GM23338 (cell line): ENCODE measurements at regions not wholly inside any gene's neighbourhood (a gene's known extent, or its start where the extent isn't known, plus 50 kb on each side); places are given as distances from the start of the nearest gene placed in this dataset.

ENCODE experiments used
- CREB1 ChIP-seq: fragments of 250-450 bp; sonication (Bioruptor Pico); IDR thresholded peaks from 2 replicates; pipeline ENCODE4 v1.5.0; 2020; ENCODE audit warnings: low read depth, mild to moderate bottlenecking, moderate library complexity
- EZH2 ChIP-seq: fragments of 200-600 bp; sonication (generic); IDR thresholded peaks from one replicate; pipeline ENCODE4 v1.8.0; 2017; ENCODE audit warnings: antibody characterized with exemption, mild to moderate bottlenecking, low read depth; ENCODE audit not compliant: unreplicated experiment
- EZH2phosphoT487 ChIP-seq: fragments of 200-600 bp; sonication (generic); IDR thresholded peaks from one replicate; pipeline ENCODE4 v1.8.1; 2018; ENCODE audit warnings: antibody characterized with exemption; ENCODE audit not compliant: unreplicated experiment
- JUNB ChIP-seq: IDR thresholded peaks from one replicate; pipeline ENCODE4 v1.6.1; 2016; ENCODE audit warnings: antibody characterized with exemption; ENCODE audit not compliant: unreplicated experiment
- POLR2AphosphoS5 ChIP-seq: IDR thresholded peaks from 2 replicates; pipeline ENCODE4 v1.6.1; 2016; ENCODE audit warnings: antibody characterized with exemption, low read depth
- STAT1 ChIP-seq: IDR thresholded peaks from one replicate; pipeline ENCODE4 v1.6.1; 2016; ENCODE audit warnings: antibody characterized with exemption; ENCODE audit not compliant: unreplicated experiment
- ZNF331 ChIP-seq: fragments of 250-450 bp; sonication (Bioruptor Pico); IDR thresholded peaks from 2 replicates; pipeline ENCODE4 v1.5.0; 2020; ENCODE audit warnings: low read depth, mild to moderate bottlenecking, moderate library complexity
- TF ChIP-seq, protein P1 (sequence below), 2 experiments: fragments of 200-600 bp in 1 of 2; sonication (generic) in 1 of 2; conservative IDR thresholded peaks; 2 replicates each; pipeline versions ENCODE4 v1.5.1 to v1.6.1; 2016 to 2017; ENCODE audit warnings: antibody characterized with exemption in 2 of 2, low read depth in 2 of 2, mild to moderate bottlenecking in 2 of 2, moderate library complexity in 1 of 2
- TF ChIP-seq, protein P2 (sequence below): IDR thresholded peaks from one replicate; pipeline ENCODE4 v1.6.1; 2018; ENCODE audit warnings: antibody characterized with exemption; ENCODE audit not compliant: unreplicated experiment

GRCh38 chr10:83647526-83647925 is 491.8 kb upstream of the GHITM start:
- TF ChIP-seq, protein P1, sequence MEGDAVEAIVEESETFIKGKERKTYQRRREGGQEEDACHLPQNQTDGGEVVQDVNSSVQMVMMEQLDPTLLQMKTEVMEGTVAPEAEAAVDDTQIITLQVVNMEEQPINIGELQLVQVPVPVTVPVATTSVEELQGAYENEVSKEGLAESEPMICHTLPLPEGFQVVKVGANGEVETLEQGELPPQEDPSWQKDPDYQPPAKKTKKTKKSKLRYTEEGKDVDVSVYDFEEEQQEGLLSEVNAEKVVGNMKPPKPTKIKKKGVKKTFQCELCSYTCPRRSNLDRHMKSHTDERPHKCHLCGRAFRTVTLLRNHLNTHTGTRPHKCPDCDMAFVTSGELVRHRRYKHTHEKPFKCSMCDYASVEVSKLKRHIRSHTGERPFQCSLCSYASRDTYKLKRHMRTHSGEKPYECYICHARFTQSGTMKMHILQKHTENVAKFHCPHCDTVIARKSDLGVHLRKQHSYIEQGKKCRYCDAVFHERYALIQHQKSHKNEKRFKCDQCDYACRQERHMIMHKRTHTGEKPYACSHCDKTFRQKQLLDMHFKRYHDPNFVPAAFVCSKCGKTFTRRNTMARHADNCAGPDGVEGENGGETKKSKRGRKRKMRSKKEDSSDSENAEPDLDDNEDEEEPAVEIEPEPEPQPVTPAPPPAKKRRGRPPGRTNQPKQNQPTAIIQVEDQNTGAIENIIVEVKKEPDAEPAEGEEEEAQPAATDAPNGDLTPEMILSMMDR (conservative IDR thresholded peaks at IDR 0.05; ENCODE audit: low read depth in 2 of 2): no peak
- TF ChIP-seq EZH2 (no peak), JUNB (no peak), POLR2AphosphoS5 (no peak), ZNF331 (CRISPR knock-in tag) (no peak), STAT1 (no peak), CREB1 (CRISPR knock-in tag) (no peak), EZH2phosphoT487 (no peak)
- TF ChIP-seq, protein P2, sequence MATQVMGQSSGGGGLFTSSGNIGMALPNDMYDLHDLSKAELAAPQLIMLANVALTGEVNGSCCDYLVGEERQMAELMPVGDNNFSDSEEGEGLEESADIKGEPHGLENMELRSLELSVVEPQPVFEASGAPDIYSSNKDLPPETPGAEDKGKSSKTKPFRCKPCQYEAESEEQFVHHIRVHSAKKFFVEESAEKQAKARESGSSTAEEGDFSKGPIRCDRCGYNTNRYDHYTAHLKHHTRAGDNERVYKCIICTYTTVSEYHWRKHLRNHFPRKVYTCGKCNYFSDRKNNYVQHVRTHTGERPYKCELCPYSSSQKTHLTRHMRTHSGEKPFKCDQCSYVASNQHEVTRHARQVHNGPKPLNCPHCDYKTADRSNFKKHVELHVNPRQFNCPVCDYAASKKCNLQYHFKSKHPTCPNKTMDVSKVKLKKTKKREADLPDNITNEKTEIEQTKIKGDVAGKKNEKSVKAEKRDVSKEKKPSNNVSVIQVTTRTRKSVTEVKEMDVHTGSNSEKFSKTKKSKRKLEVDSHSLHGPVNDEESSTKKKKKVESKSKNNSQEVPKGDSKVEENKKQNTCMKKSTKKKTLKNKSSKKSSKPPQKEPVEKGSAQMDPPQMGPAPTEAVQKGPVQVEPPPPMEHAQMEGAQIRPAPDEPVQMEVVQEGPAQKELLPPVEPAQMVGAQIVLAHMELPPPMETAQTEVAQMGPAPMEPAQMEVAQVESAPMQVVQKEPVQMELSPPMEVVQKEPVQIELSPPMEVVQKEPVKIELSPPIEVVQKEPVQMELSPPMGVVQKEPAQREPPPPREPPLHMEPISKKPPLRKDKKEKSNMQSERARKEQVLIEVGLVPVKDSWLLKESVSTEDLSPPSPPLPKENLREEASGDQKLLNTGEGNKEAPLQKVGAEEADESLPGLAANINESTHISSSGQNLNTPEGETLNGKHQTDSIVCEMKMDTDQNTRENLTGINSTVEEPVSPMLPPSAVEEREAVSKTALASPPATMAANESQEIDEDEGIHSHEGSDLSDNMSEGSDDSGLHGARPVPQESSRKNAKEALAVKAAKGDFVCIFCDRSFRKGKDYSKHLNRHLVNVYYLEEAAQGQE: no peak
